ENCODE measurements at regions not wholly inside any gene's neighbourhood (a gene's known extent, or its start where the extent isn't known, plus 50 kb on each side); places are given as distances from the start of the nearest gene placed in this dataset.

GRCh38 chr5:17343675-17344074, 126.2 kb downstream of the BASP1 start:
- DNase-seq (ENCODE audit: low read depth), result no peak
- ChIA-PET POLR2A (no interaction called here), CTCF (no interaction called here)
- no peaks in the 10 kb centered on the region for H3K27me3 ChIP-seq (ENCODE audit: control insufficient read depth, insufficient read depth, low read length)
- no peaks in the 10 kb centered on the region for H3K36me3 ChIP-seq (ENCODE audit: control insufficient read depth, insufficient read depth, low read length)
- H3K4me3 ChIP-seq (ENCODE audit: low read depth, low read length), result no peak overlapping the region
- TF ChIP-seq CTCF (IDR thresholded peaks at IDR 0.05; ENCODE audit: insufficient read depth, low read depth, low read length), result no peak

GRCh38 chr5:17346811-17347210, 129.4 kb downstream of the BASP1 start:
- Histone ChIP-seq H3K4me3 (ENCODE audit: low read depth, low read length) (no peak overlapping the region), H3K27me3 (ENCODE audit: control insufficient read depth, insufficient read depth, low read length) (peaks cover 3% of the 10 kb centered on the region; the same call in 1 of the 2 replicates), H3K36me3 (ENCODE audit: control insufficient read depth, insufficient read depth, low read length) (no peaks in the 10 kb centered on the region)
- CTCF ChIA-PET, result interaction anchor here (1.5 kb wide), 1 partner anchor 13 kb away, joined by 3 read pairs; no protein-coding TSS in a partner anchor
- POLR2A ChIA-PET, result no interaction called here
- no peak for DNase-seq (ENCODE audit: low read depth)
- no peak for TF ChIP-seq CTCF (IDR thresholded peaks at IDR 0.05; ENCODE audit: insufficient read depth, low read depth, low read length)

GRCh38 chr5:17352223-17352622, 134.8 kb downstream of the BASP1 start:
- POLR2A ChIA-PET, result no interaction called here
- H3K27me3 ChIP-seq (ENCODE audit: control insufficient read depth, insufficient read depth, low read length), result peaks cover 4% of the 10 kb centered on the region; the same call in 1 of the 2 replicates
- no peak for TF ChIP-seq CTCF (IDR thresholded peaks at IDR 0.05; ENCODE audit: insufficient read depth, low read depth, low read length)
- no peaks in the 10 kb centered on the region for H3K36me3 ChIP-seq (ENCODE audit: control insufficient read depth, insufficient read depth, low read length)
- DNase-seq (ENCODE audit: low read depth), result no peak
- no peak overlapping the region for H3K4me3 ChIP-seq (ENCODE audit: low read depth, low read length)
- CTCF ChIA-PET, result no interaction called here

- ChIA-PET CTCF (no interaction called here), POLR2A (no interaction called here)
- no peaks in the 10 kb centered on the region for H3K36me3 ChIP-seq (ENCODE audit: control insufficient read depth, insufficient read depth, low read length)
- H3K27me3 ChIP-seq (ENCODE audit: control insufficient read depth, insufficient read depth, low read length), result peaks cover 1% of the 10 kb centered on the region; the same call in 1 of the 2 replicates
- TF ChIP-seq CTCF (IDR thresholded peaks at IDR 0.05; ENCODE audit: insufficient read depth, low read depth, low read length), result no peak
- H3K4me3 ChIP-seq (ENCODE audit: low read depth, low read length), result no peak overlapping the region
- DNase-seq (ENCODE audit: low read depth), result no peak
Observed at GRCh38 chr5:17354265-17354664, 136.8 kb downstream of the BASP1 start.

- POLR2A ChIA-PET, result no interaction called here
- peak; percentile 37 for DNase-seq (ENCODE audit: low read depth)
Observed at GRCh38 chr5:17355586-17356346, 138.3 kb downstream of the BASP1 start.

More at GRCh38 chr5:17355586-17356346, 138.3 kb downstream of the BASP1 start:
- TF ChIP-seq CTCF (IDR thresholded peaks at IDR 0.05; ENCODE audit: insufficient read depth, low read depth, low read length), result no peak
- CTCF ChIA-PET, result interaction anchor here (1.7 kb wide), 1 partner anchor 11 kb away, joined by 3 read pairs; no protein-coding TSS in a partner anchor
- Histone ChIP-seq H3K27me3 (ENCODE audit: control insufficient read depth, insufficient read depth, low read length) (peaks cover 1% of the 10 kb centered on the region; the same call in 1 of the 2 replicates), H3K36me3 (ENCODE audit: control insufficient read depth, insufficient read depth, low read length) (no peaks in the 10 kb centered on the region), H3K4me3 (ENCODE audit: low read depth, low read length) (no peak overlapping the region)

Data from BJ (cell line).